Epidermal melanocyte (primary cell): ENCODE measurements at regions not wholly inside any gene's neighbourhood (a gene's known extent, or its start where the extent isn't known, plus 50 kb on each side); places are given as distances from the start of the nearest gene placed in this dataset.
"Not testable (repeated sequence)": the region's sequence is repeated elsewhere in the genome, so short reads cannot be mapped to it uniquely, and the experiment has no call there.

Experiments used
- DNase-seq: peaks from one replicate; pipeline ENCODE4 v3.0.0; 2011; ENCODE audit warnings: low spot score; ENCODE audit not compliant: insufficient read length

DNA sequence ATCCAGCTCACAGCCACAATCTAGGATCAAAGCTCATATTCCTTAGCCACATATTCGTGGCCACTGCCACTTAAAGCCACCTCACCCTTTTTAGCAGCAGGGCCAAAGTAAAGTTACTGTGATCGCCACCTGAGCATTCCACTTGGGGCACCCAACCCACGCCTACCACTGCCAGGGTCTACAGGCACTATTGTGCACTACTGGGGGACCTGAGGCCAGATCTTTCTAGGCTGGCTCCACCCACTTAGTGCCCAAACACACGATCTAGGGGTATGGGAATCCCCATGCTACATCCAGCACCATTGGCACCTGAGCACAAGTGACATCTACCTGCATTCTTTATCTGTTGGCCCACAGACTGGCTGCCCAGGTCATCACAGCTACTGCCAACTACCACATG, 517.9 kb upstream of the PRR20A start:
- DNase-seq: no peak

GRCh38 chr13:56628886-56629285, 511.8 kb upstream of the PRR20A start:
- DNase-seq: not testable (repeated sequence)

DNA sequence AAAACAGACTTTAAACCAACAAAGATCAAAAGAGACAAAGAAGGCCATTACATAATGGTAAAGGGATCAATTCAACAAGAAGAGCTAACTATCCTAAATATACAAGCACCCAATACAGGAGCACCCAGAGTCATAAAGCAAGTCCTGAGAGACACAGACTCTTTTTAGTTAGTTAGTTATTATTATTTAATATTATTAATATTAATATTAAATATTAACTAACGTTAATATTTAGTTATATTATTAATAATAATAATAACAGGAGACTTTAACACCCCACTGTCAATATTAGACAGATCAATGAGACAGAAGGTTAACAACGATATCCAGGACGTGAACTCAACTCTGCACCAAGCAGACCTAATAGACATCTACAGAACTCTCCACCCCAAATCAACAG, 509.7 kb upstream of the PRR20A start:
- not testable (repeated sequence) for DNase-seq

GRCh38 chr13:56653043-56653442, 487.7 kb upstream of the PRR20A start:
- DNase-seq: no peak

DNA sequence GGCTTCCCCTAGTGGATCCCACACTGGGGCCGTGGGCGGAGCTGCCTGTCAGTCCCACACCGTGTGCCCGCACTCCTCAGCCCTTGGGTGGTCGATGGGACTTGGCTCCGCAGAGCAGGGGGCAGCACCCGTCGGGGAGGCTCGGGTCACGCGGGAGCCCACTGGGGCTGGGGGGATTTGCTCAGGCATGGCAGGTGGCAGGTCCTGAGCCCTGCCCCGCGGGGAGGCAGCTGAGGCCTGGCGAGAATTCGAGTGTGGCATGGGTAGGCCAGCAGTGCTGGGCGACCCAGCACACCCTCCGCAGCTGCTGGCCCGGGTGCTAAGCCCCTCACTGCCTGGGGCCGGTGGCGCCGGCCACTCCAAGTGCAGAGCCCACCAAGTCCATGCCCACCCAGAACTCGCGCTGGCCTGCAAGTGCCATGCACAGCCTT, 481.7 kb upstream of the PRR20A start:
- no peak for DNase-seq

DNA sequence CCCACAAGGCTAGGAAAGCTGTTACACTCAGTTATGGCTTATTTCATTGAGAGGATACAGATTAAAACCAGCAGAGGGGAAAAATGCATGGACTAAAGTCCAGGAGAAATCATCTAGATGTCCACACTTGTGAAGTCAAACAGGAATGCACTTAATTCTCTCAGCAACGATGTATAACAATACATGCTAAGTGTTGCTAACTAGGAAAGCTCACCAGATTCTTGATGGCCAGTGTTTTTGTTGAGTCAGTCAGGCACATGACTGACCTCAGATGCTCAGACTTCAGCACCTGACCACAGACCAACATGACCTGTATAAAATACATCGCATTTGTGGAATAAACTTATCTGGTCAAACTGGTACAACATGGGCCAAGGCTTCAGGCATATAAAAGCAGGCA, 470.2 kb upstream of the PRR20A start:
- DNase-seq: no peak

GRCh38 chr13:56681404-56681803, 459.3 kb upstream of the PRR20A start:
- no peak for DNase-seq

DNA sequence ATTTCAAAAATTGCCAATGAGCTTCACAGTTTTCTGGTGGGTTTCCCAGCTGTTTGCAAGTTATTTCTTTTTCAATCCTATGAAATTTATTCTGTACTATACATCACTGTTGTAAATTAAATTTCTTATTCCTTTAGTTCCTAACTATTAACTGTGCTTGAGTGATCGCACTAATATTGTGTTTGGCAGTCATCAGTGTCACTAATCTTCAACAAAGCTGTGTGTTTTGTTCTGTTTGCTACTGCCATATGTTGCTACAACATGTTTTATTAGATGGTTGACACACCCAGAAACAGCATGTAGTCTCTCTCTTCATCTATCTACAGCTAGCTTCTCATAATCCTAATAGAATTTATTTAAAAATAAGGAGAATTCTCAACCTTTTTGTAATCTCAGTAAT, 453.6 kb upstream of the PRR20A start:
- no peak for DNase-seq

DNA sequence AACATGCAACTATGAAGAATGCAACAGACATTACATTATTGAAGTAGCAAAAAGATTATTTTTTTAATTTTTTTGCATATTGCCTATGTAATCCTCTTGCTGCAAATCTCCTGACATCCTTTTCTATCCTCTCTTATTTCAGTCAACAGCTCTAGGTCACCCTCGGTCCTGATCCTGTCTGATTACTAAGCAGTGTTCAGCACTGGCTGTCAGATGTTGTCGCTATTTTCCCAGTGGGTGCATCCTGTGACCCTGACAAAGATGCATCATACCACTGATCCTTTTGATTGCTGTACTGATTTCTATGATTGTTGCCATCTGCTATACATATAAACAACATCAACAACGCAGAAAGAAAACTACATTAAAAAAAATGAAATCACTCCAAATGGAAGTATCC, 443.7 kb upstream of the PRR20A start:
- DNase-seq: no peak

- no peak for DNase-seq
Observed at GRCh38 chr13:56700324-56700723, 440.4 kb upstream of the PRR20A start.

DNA sequence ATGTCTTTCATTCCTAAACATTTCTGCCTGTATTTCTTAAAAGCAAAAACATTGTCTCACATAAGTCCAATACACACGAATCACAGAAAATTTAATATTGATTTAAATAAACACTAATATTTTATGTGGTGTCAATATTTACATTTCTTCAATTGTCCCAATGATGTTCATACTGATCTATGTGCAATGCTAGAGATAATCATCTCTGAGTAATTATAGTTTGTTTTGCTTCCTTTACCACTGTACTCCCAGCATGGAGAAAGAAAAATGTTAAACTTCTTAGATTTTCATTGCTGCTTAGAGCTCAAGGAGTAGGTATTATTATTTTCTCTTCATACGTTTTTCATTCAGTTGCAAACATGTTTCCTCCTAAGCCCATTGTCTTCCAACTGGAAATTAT, 434.2 kb upstream of the PRR20A start:
- DNase-seq: no peak

DNA sequence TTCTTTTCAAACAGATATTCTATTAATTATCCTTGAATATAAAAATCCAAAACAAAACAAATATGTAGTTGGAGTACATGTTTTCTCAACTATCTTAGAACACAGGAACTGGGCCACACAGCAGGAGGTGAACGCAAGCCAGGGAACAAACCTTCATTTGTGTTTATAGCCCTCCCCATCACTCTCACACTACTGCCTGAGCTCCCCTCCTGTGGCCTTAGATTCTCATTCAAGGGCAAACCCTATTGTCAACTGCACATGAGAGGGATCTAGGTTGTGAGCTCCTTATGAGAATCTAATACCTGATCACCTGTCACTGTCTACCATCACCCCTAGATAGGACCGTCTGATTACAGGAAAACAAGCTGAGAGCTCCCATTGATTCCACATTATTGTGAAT, 427.1 kb upstream of the PRR20A start:
- no peak for DNase-seq

DNA sequence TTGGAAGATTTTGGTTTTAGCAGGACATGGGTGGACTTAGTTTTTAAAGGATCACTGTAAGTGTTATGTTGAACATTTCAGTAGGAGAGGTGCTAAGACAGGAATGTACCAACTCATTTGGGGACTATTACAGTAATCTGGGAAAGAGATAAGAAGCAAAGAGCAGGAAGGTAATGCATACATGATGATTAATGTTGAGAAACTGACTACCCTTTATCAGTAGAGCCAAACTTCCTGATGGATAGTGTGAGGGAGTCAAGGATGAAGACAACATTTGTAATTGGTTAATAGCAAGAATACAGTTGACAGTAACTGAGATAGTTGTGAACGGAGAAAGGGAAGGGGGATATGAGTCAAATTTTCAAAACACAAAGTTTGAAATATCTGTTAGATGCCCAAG, 421.9 kb upstream of the PRR20A start:
- DNase-seq: no peak

- DNase-seq: no peak
Observed at GRCh38 chr13:56720841-56721240, 419.9 kb upstream of the PRR20A start.

- DNase-seq: no peak
Observed at GRCh38 chr13:56735537-56735942, 405.2 kb upstream of the PRR20A start.

- no peak for DNase-seq
Observed at GRCh38 chr13:56736966-56737365, 403.8 kb upstream of the PRR20A start.

GRCh38 chr13:56752636-56753035, 388.1 kb upstream of the PRR20A start:
- DNase-seq: no peak

DNA sequence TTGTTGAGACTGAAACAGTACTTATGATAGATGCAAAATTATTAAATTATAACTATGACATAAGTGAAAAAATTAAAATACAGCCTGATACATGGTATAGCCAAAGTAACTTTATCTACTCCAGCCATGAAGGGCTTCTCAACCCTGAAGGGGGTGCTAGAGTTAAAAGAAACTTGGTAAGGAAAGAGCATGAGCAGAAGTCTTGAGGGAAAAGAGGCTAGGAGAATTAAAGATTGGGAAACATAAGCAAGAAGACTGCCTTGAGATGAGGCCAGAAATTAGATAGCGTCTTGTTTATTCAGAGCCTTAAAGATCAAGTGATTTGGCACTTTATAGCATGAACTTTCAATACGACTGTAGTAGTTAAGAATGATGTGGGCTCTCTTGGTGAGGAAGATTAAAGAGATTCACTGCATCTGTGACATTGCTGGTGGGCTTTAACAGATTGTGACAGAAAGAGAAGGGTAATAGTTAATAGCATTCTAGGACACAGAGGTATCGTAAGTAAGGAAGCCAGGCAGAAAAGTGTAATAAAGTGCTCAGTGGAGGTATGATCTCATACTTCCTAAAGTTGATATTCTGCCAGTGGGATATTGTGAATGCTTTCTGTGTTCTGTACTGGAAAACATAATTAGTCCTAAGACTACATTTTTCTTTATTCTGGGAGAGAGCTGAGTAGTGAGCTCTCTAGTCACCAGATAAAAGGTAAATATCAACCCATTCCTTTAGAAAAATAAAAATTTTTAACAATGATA, 385.4 kb upstream of the PRR20A start:
- DNase-seq: no peak

DNA sequence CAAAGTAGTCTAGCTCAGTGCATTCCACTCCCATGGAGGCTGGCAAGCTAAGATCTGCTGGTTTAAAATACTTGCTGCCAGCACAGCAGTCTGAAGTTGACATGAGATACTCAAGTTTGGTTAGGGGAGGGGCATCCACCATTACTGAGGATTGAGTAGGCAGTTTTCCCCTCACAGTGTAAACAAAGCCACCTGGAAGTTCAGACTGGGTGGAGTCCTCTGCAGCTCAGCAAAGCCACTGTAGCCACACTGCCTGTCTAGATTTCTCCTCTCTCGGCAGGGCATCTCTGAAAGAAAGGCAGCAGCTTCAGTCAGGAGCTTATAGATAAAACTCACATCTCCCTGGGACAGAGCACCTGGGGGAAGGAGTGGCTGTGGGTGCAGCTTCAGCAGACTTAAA, 377.4 kb upstream of the PRR20A start:
- DNase-seq: not testable (repeated sequence)

DNA sequence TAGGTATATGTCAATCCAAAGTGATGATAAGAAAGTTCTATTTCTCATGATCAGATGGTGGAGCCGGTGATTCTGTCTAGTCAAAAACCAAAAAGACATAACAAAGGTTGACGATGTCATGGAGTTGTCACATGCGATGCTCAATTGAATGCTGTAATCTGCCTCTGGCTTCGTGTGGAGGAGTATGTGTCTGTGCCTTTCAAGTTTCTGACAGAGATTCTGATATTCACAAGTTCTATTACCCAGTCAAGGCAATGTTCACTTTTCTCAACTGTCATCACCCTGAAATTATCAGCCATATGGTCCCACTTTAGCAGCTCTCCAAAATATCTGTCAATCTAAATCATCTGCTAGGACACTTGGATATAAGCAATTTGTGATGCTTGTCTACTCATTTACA, 367.6 kb upstream of the PRR20A start:
- DNase-seq: no peak

GRCh38 chr13:56789527-56789926, 351.2 kb upstream of the PRR20A start:
- no peak for DNase-seq

- no peak for DNase-seq
Observed at GRCh38 chr13:56837161-56837560, 303.6 kb upstream of the PRR20A start.

- DNase-seq: no peak
Observed at GRCh38 chr13:56850852-56851251, 289.9 kb upstream of the PRR20A start.

GRCh38 chr13:56861476-56861875, 279.2 kb upstream of the PRR20A start:
- DNase-seq: no peak
